Endothelial cell (in vitro differentiated cells): ENCODE measurements at regions not wholly inside any gene's neighbourhood (a gene's known extent, or its start where the extent isn't known, plus 50 kb on each side); places are given as distances from the start of the nearest gene placed in this dataset.

Source experiments
- DNase-seq: peaks from one replicate; pipeline ENCODE4 v3.0.0; 2021; ENCODE audit warnings: low spot score
- H3K27ac Mint-ChIP-seq: one replicate; pipeline ENCODE4 v1.8.0; 2021; ENCODE audit warnings: mixed read lengths, inconsistent platforms; ENCODE audit not compliant: unreplicated experiment
- H3K27me3 Mint-ChIP-seq: one replicate; pipeline ENCODE4 v1.8.0; 2021; ENCODE audit warnings: mild to moderate bottlenecking, moderate library complexity, mixed read lengths, inconsistent platforms; ENCODE audit not compliant: unreplicated experiment
- H3K36me3 Mint-ChIP-seq: one replicate; pipeline ENCODE4 v1.8.0; 2021; ENCODE audit warnings: mild to moderate bottlenecking, low read depth, mixed read lengths, inconsistent platforms; ENCODE audit not compliant: unreplicated experiment
- H3K4me1 Mint-ChIP-seq: one replicate; pipeline ENCODE4 v1.8.0; 2021; ENCODE audit warnings: mild to moderate bottlenecking, mixed read lengths, inconsistent platforms; ENCODE audit not compliant: unreplicated experiment
- H3K4me3 Mint-ChIP-seq: one replicate; pipeline ENCODE4 v1.8.0; 2021; ENCODE audit warnings: mild to moderate bottlenecking, mixed read lengths, inconsistent platforms; ENCODE audit not compliant: unreplicated experiment
- H3K9me3 Mint-ChIP-seq: one replicate; pipeline ENCODE4 v1.8.0; 2021; ENCODE audit warnings: mixed read lengths, inconsistent platforms; ENCODE audit not compliant: unreplicated experiment
- TF ChIP-seq, protein P1 (sequence below): fragments of 200-600 bp; sonication (generic); IDR thresholded peaks from one replicate; pipeline ENCODE4 v1.5.0; 2021; ENCODE audit warnings: antibody characterized with exemption; ENCODE audit not compliant: unreplicated experiment

DNA sequence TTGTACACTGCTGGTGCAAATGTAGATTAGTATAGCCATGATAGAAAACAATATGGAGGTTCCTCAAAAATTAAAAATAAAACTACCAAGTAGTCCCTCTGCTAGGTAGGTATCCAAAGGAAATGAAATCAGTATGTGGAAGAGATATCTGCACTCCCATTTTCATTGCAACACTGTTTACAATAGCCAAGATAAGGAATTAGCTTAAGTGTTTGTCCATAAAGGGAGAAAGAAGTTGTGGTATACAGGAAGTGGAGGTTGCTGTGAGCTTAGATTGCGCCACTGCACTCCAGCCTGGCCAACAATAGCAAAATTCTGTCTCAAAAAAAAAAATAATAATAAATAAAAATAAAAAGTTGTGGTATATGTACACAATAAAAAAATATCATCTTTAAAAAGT, 325.0 kb upstream of the EMCN start:
- no peak for DNase-seq
- H3K27me3 Mint-ChIP-seq: peaks cover 3% of the 10 kb centered on the region
- H3K4me3 Mint-ChIP-seq: no peak overlapping the region
- H3K4me1 Mint-ChIP-seq: peaks cover 3% of the 10 kb centered on the region
- H3K36me3 Mint-ChIP-seq: no peaks in the 10 kb centered on the region
- TF ChIP-seq, protein P1, sequence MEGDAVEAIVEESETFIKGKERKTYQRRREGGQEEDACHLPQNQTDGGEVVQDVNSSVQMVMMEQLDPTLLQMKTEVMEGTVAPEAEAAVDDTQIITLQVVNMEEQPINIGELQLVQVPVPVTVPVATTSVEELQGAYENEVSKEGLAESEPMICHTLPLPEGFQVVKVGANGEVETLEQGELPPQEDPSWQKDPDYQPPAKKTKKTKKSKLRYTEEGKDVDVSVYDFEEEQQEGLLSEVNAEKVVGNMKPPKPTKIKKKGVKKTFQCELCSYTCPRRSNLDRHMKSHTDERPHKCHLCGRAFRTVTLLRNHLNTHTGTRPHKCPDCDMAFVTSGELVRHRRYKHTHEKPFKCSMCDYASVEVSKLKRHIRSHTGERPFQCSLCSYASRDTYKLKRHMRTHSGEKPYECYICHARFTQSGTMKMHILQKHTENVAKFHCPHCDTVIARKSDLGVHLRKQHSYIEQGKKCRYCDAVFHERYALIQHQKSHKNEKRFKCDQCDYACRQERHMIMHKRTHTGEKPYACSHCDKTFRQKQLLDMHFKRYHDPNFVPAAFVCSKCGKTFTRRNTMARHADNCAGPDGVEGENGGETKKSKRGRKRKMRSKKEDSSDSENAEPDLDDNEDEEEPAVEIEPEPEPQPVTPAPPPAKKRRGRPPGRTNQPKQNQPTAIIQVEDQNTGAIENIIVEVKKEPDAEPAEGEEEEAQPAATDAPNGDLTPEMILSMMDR: no peak
- no peaks in the 10 kb centered on the region for H3K9me3 Mint-ChIP-seq
- H3K27ac Mint-ChIP-seq: no peak overlapping the region

- Mint-ChIP-seq H3K4me3 (no peak overlapping the region), H3K9me3 (no peaks in the 10 kb centered on the region), H3K36me3 (no peaks in the 10 kb centered on the region), H3K27ac (no peak overlapping the region), H3K27me3 (peaks cover 3% of the 10 kb centered on the region), H3K4me1 (peaks cover 3% of the 10 kb centered on the region)
- TF ChIP-seq, protein P1: no peak
- DNase-seq: no peak
Observed at GRCh38 chr4:100841911-100842310, 324.1 kb upstream of the EMCN start.

DNA sequence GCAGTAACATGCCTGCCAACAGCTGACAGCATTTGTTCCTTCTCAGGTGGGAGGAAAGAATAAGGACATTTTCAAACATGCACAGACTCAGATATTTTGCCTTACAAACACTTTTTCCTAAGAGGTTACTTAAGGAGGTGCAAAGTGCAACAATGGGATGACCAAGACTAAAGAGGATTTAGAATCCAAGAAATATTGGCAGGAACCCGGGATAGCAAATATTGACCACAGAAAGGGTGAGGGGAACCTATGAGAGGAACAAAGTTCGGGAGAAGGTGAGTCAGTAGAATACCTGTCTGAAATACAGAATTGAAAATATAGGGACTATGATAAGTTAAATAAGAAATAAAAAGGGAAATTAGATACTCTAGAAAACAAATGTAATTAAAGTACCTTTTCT, 321.9 kb upstream of the EMCN start:
- Mint-ChIP-seq H3K4me1 (peaks cover 6% of the 10 kb centered on the region), H3K9me3 (no peaks in the 10 kb centered on the region), H3K27ac (no peak overlapping the region), H3K4me3 (no peak overlapping the region), H3K27me3 (no peaks in the 10 kb centered on the region), H3K36me3 (no peaks in the 10 kb centered on the region)
- DNase-seq: no peak
- TF ChIP-seq, protein P1: no peak

DNA sequence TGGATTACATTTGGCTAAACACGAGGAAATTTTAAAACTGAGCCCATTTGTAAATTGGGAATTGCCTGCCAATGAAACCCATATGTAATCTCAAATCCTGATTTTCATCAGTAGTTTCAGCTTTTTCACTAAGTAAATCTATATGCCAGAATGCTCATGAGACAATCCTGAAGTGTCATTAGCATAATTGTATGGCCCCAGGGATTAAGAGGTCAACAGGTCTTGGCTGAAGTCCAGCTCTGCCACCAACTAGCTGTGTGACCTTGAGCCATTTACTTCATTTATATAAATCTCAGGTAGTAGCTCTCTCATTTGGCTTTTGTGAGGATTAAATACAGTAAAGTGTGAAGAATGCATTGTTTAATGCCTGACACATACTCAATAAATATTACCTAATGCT, 320.5 kb upstream of the EMCN start:
- no peak for DNase-seq
- Mint-ChIP-seq H3K27ac (no peak overlapping the region), H3K27me3 (no peaks in the 10 kb centered on the region), H3K4me3 (no peak overlapping the region), H3K36me3 (no peaks in the 10 kb centered on the region), H3K4me1 (peaks cover 6% of the 10 kb centered on the region), H3K9me3 (no peaks in the 10 kb centered on the region)
- TF ChIP-seq, protein P1: no peak

- Mint-ChIP-seq H3K4me1 (peaks cover 3% of the 10 kb centered on the region), H3K4me3 (no peak overlapping the region), H3K27me3 (no peaks in the 10 kb centered on the region)
Observed at GRCh38 chr4:100836929-100837328, 319.1 kb upstream of the EMCN start.

More at GRCh38 chr4:100836929-100837328, 319.1 kb upstream of the EMCN start:
- no peaks in the 10 kb centered on the region for H3K9me3 Mint-ChIP-seq
- H3K27ac Mint-ChIP-seq: no peak overlapping the region
- H3K36me3 Mint-ChIP-seq: no peaks in the 10 kb centered on the region
- no peak for DNase-seq
- TF ChIP-seq, protein P1: no peak
